Endothelial cell (in vitro differentiated cells): ENCODE measurements at regions not wholly inside any gene's neighbourhood (a gene's known extent, or its start where the extent isn't known, plus 50 kb on each side); places are given as distances from the start of the nearest gene placed in this dataset.

Experiments used
- DNase-seq: peaks from one replicate; pipeline ENCODE4 v3.0.0; 2021; ENCODE audit warnings: low spot score
- H3K27ac Mint-ChIP-seq: one replicate; pipeline ENCODE4 v1.8.0; 2021; ENCODE audit warnings: mixed read lengths, inconsistent platforms; ENCODE audit not compliant: unreplicated experiment
- H3K27me3 Mint-ChIP-seq: one replicate; pipeline ENCODE4 v1.8.0; 2021; ENCODE audit warnings: mild to moderate bottlenecking, moderate library complexity, mixed read lengths, inconsistent platforms; ENCODE audit not compliant: unreplicated experiment
- H3K36me3 Mint-ChIP-seq: one replicate; pipeline ENCODE4 v1.8.0; 2021; ENCODE audit warnings: mild to moderate bottlenecking, low read depth, mixed read lengths, inconsistent platforms; ENCODE audit not compliant: unreplicated experiment
- H3K4me1 Mint-ChIP-seq: one replicate; pipeline ENCODE4 v1.8.0; 2021; ENCODE audit warnings: mild to moderate bottlenecking, mixed read lengths, inconsistent platforms; ENCODE audit not compliant: unreplicated experiment
- H3K4me3 Mint-ChIP-seq: one replicate; pipeline ENCODE4 v1.8.0; 2021; ENCODE audit warnings: mild to moderate bottlenecking, mixed read lengths, inconsistent platforms; ENCODE audit not compliant: unreplicated experiment
- H3K9me3 Mint-ChIP-seq: one replicate; pipeline ENCODE4 v1.8.0; 2021; ENCODE audit warnings: mixed read lengths, inconsistent platforms; ENCODE audit not compliant: unreplicated experiment
- TF ChIP-seq, protein P1 (sequence below): fragments of 200-600 bp; sonication (generic); IDR thresholded peaks from one replicate; pipeline ENCODE4 v1.5.0; 2021; ENCODE audit warnings: antibody characterized with exemption; ENCODE audit not compliant: unreplicated experiment

DNA sequence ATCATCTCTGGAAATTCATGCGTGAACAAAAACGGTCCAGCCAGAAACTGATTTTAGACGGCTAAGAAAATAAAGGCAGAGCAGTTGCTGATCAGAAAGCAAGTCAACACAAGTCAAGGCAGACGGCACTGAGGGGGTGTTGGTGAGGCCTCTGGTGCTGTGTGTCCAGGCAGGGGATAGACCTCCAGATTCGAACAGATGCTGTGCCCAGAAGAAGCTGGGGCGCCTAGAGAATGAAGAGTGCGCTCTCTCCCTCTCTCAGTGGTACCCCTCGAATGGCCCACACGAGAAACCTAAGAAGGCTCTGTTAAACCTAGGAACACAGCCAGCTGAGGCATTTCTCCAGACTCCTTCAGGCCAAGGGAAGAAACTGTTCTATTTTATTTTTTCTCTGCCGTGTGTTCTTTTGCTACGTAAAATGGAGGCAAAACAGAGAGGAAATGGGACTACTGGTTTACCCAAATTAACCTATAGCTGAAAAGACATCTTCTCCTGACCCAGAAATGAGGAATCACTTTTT lies 178.3 kb downstream of the PMP22 start:
- no peak for DNase-seq
- TF ChIP-seq, protein P1, sequence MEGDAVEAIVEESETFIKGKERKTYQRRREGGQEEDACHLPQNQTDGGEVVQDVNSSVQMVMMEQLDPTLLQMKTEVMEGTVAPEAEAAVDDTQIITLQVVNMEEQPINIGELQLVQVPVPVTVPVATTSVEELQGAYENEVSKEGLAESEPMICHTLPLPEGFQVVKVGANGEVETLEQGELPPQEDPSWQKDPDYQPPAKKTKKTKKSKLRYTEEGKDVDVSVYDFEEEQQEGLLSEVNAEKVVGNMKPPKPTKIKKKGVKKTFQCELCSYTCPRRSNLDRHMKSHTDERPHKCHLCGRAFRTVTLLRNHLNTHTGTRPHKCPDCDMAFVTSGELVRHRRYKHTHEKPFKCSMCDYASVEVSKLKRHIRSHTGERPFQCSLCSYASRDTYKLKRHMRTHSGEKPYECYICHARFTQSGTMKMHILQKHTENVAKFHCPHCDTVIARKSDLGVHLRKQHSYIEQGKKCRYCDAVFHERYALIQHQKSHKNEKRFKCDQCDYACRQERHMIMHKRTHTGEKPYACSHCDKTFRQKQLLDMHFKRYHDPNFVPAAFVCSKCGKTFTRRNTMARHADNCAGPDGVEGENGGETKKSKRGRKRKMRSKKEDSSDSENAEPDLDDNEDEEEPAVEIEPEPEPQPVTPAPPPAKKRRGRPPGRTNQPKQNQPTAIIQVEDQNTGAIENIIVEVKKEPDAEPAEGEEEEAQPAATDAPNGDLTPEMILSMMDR, result no peak
- Mint-ChIP-seq H3K9me3 (no peaks in the 10 kb centered on the region), H3K4me3 (no peak overlapping the region), H3K27ac (no peak overlapping the region), H3K27me3 (no peaks in the 10 kb centered on the region), H3K36me3 (no peaks in the 10 kb centered on the region), H3K4me1 (no peaks in the 10 kb centered on the region)

DNA sequence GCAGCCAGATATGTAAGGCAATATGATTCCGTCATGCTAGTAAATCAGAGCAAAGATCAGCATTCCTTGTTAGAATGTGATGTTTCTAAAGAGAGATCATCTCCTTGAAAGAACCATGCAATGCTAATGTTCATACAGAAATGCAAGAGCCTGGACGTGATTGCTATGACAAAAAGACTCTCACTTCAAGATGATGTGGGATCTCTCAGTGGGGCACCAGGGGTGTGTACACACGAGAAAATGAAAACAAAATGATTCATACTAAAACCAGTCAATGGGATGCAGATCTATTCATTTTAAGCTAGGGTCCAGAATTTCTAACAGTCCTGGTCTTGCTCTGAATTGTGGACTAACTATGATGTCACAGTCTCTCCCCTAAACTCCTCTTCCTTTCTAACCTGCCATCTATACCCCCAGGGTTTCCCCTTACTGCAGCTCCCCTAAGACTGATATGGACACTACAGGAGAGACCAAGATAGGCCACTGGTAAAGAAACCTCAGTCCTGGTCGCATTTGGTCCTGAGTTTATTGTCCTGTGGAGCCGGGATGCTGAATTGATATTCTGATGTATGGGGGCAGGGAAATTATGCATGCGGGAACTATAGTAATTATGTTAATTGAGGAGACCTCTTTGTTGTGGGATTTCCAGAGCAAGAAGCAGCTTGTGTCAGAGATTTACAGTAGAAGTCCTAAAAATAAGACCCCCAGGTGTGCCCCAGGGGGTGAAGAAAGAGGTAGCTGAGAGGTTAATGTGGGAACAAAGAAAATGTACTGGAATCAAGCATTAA lies 179.0 kb downstream of the PMP22 start:
- H3K9me3 Mint-ChIP-seq, result no peaks in the 10 kb centered on the region
- H3K4me3 Mint-ChIP-seq, result no peak overlapping the region

DNA sequence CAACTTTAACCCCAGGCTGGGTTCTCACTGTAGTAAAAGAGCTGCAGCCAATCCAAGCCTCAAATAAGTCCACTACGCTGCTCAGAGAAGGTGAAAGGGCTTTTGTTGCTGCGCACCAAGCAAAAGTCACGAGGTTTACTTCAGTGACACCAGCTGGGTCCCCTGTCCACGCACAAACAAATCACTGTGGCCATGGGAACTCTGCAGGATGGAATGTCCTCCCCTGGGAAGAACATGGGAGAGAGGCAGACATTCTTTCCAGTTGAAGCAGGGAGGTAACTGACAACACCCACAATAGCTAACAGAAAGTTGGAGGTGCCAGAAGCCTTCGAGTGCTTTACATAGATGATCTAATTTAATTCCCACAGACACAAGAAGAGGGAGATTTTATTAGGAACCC lies 181.9 kb downstream of the PMP22 start:
- no peak for DNase-seq
- H3K36me3 Mint-ChIP-seq, result no peaks in the 10 kb centered on the region
- H3K27me3 Mint-ChIP-seq, result no peaks in the 10 kb centered on the region
- no peaks in the 10 kb centered on the region for H3K9me3 Mint-ChIP-seq
- no peak overlapping the region for H3K4me3 Mint-ChIP-seq
- TF ChIP-seq, protein P1, result no peak
- H3K27ac Mint-ChIP-seq, result no peak overlapping the region
- peaks cover 4% of the 10 kb centered on the region for H3K4me1 Mint-ChIP-seq

More for the DNA sequence above, 179.0 kb downstream of the PMP22 start:
- TF ChIP-seq, protein P1, result no peak
- Mint-ChIP-seq H3K4me1 (no peaks in the 10 kb centered on the region), H3K36me3 (no peaks in the 10 kb centered on the region), H3K27me3 (no peaks in the 10 kb centered on the region), H3K27ac (no peak overlapping the region)
- no peak for DNase-seq

DNA sequence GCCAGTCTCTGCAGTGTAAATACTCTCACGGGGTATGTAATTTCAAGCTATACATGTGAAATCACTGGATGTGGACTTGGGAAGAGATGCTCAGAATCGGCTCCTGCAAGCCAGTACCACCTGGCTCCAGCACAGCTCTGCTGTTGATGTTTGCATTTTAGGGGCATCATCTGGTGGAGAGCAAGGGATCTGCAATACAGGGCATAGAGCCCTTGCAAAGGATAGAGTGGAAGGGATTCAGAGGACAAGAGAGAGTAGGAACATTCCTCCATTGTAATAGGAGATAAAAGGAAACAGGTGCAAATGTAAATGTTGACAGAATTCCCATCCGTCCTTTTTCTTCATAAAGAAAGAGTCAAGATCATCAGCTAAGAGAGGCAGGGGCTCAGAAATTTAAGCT lies 184.1 kb downstream of the PMP22 start:
- no peaks in the 10 kb centered on the region for H3K9me3 Mint-ChIP-seq
- H3K4me1 Mint-ChIP-seq, result peaks cover 4% of the 10 kb centered on the region
- H3K27me3 Mint-ChIP-seq, result no peaks in the 10 kb centered on the region
- H3K4me3 Mint-ChIP-seq, result no peak overlapping the region
- DNase-seq, result no peak
- no peaks in the 10 kb centered on the region for H3K36me3 Mint-ChIP-seq
- TF ChIP-seq, protein P1, result no peak
- H3K27ac Mint-ChIP-seq, result no peak overlapping the region

DNA sequence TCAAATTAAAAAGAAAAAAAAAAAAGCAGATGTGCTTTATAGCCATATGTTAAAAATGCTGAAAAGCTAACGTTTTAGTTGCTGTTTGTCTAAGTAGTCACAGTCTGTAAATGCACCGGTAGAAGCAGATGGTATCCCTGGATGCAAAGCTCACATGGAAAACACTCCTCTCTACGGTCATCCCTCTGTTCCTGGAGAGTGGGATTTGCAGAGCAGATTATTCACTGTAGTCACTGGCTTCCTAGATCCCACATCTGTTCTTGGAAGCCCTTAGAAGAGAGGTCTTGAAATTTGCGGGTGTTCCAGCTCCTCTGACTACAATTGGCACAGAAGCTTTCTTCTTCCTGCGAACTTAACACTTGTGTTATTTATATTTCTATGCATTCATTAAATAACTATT lies 186.6 kb downstream of the PMP22 start:
- Mint-ChIP-seq H3K27me3 (no peaks in the 10 kb centered on the region), H3K4me1 (peaks cover 4% of the 10 kb centered on the region), H3K9me3 (no peaks in the 10 kb centered on the region), H3K27ac (no peak overlapping the region), H3K36me3 (no peaks in the 10 kb centered on the region), H3K4me3 (no peak overlapping the region)
- DNase-seq, result no peak
- TF ChIP-seq, protein P1, result no peak
